Omental fat pad (tissue), 3 donors: ENCODE measurements at regions not wholly inside any gene's neighbourhood (a gene's known extent, or its start where the extent isn't known, plus 50 kb on each side); places are given as distances from the start of the nearest gene placed in this dataset.

Source experiments
- ATAC-seq: fragments of 150-250 bp; one replicate; pipeline ENCODE4 v1.9.1; 2016; ENCODE audit warnings: mild to moderate bottlenecking, moderate library complexity; ENCODE audit not compliant: low FRiP score
- DNase-seq: peaks from one replicate; pipeline ENCODE4 v3.0.0-alpha.2; 2019; ENCODE audit warnings: low spot score
- TF ChIP-seq, protein P1 (sequence below), 3 donors: fragments of 450-650 bp; IDR thresholded peaks; one replicate each; pipeline ENCODE4 v1.5.1; 2016 to 2017; ENCODE audit warnings: antibody characterized with exemption in 3 of 3, mild to moderate bottlenecking in 3 of 3, moderate library complexity in 2 of 3

DNA sequence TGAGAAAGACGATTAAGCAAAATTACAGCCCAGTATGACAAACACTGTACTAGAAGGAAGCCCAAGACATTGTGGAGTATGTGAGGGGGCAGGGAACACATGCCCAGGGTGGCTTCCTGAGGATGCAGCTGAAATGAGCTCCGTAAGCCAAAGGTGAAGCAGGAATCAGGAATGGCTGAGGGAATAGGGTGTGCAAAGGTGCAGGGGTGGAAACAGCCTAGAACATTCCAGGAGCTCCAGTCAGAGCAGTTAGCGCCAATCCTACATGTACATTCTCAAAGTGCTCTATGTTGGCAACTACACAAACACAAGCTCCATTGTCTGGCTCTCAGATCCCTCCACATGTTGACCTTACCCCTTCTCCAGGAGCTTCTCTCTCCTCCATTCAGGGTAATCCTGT, 257.9 kb downstream of the MAN2A1 start:
- ATAC-seq: no peak
- TF ChIP-seq, protein P1, sequence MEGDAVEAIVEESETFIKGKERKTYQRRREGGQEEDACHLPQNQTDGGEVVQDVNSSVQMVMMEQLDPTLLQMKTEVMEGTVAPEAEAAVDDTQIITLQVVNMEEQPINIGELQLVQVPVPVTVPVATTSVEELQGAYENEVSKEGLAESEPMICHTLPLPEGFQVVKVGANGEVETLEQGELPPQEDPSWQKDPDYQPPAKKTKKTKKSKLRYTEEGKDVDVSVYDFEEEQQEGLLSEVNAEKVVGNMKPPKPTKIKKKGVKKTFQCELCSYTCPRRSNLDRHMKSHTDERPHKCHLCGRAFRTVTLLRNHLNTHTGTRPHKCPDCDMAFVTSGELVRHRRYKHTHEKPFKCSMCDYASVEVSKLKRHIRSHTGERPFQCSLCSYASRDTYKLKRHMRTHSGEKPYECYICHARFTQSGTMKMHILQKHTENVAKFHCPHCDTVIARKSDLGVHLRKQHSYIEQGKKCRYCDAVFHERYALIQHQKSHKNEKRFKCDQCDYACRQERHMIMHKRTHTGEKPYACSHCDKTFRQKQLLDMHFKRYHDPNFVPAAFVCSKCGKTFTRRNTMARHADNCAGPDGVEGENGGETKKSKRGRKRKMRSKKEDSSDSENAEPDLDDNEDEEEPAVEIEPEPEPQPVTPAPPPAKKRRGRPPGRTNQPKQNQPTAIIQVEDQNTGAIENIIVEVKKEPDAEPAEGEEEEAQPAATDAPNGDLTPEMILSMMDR (IDR thresholded peaks at IDR 0.05): no peak
- DNase-seq: no peak

- TF ChIP-seq, protein P1 (IDR thresholded peaks at IDR 0.05): no peak
- ATAC-seq (no peak), DNase-seq (no peak)
Measured at GRCh38 chr5:109950634-109951033, 260.9 kb downstream of the MAN2A1 start.

DNA sequence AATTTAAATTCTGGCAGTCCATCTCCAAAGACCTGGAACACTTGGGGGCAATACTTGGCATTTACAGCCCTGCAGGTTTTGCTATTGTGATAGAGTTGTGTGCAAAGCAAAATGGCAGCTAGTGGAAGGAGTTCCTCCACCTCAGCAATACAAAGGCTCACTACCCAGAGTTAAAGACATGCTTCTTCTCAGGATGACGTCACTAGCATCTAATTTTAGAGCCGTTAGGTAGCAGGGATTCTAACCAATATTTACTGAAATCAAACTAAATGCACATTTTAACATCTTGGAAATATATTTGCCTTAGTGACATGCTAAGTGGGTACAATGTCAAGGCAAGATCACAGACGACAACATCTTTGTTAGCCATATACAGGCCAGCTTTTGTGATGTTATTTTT, 261.6 kb downstream of the MAN2A1 start:
- TF ChIP-seq, protein P1 (IDR thresholded peaks at IDR 0.05): no peak
- no peak for ATAC-seq
- no peak for DNase-seq

GRCh38 chr5:109951758-109952157, 262.0 kb downstream of the MAN2A1 start:
- no peak for DNase-seq
- no peak for ATAC-seq
- TF ChIP-seq, protein P1 (IDR thresholded peaks at IDR 0.05): no peak

- TF ChIP-seq, protein P1 (IDR thresholded peaks at IDR 0.05): no peak
- DNase-seq (no peak), ATAC-seq (no peak)
Measured at GRCh38 chr5:109953761-109954160, 264.0 kb downstream of the MAN2A1 start.

- TF ChIP-seq, protein P1 (IDR thresholded peaks at IDR 0.05): no peak
- ATAC-seq: no peak
- no peak for DNase-seq
Measured at GRCh38 chr5:109956884-109957283, 267.2 kb downstream of the MAN2A1 start.

GRCh38 chr5:109958082-109958481, 268.4 kb downstream of the MAN2A1 start:
- DNase-seq (no peak), ATAC-seq (no peak)
- TF ChIP-seq, protein P1 (IDR thresholded peaks at IDR 0.05): no peak
